ENCODE measurements at regions not wholly inside any gene's neighbourhood (a gene's known extent, or its start where the extent isn't known, plus 50 kb on each side); places are given as distances from the start of the nearest gene placed in this dataset.

GRCh38 chr5:168120401-168121137 is 170.9 kb upstream of the WWC1 start:
- TF ChIP-seq CREB1 (CRISPR knock-in tag; IDR thresholded peaks at IDR 0.05) (no peak), STAT6 (CRISPR knock-in tag; conservative IDR thresholded peaks at IDR 0.05; ENCODE audit: low read depth) (no peak), CTCF (IDR thresholded peaks at IDR 0.05) (no peak), ETV6 (CRISPR knock-in tag; IDR thresholded peaks at IDR 0.05) (no peak), NFYB (CRISPR knock-in tag; conservative IDR thresholded peaks at IDR 0.05; ENCODE audit: low read depth) (no peak), SP1 (CRISPR knock-in tag; conservative IDR thresholded peaks at IDR 0.05) (no peak), ATF1 (CRISPR knock-in tag; IDR thresholded peaks at IDR 0.05) (no peak), MAX (CRISPR knock-in tag; IDR thresholded peaks at IDR 0.05) (no peak)
